ENCODE measurements at regions not wholly inside any gene's neighbourhood (a gene's known extent, or its start where the extent isn't known, plus 50 kb on each side); places are given as distances from the start of the nearest gene placed in this dataset.
"Not testable (repeated sequence)": the region's sequence is repeated elsewhere in the genome, so short reads cannot be mapped to it uniquely, and the experiment has no call there.

DNA sequence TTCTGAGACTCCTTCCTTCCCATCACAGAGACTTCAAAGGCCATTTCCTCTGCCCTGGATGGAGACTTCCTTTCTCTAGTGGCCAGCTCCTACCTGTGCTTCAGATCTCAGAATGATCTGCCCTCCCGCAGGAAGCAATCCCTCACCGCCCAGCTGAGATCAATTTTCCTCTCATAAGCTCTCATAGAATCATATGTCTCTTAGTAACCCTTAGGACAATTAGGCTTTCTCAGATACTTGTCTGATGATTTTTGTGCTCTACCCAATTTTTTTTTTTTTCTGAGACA, 212.6 kb upstream of the PRSS58 start:
- Histone ChIP-seq H3K9me3 (no peaks in the 10 kb centered on the region), H3K4me3 (no peak overlapping the region), H3K27ac (no peak overlapping the region), H3K36me3 (no peaks in the 10 kb centered on the region), H3K4me1 (peaks cover 0 to 4% (median 0%) of the 10 kb centered on the region in 4 donors), H3K27me3 (no peaks in the 10 kb centered on the region)
- ATAC-seq (ENCODE audit: low FRiP score in 2 of 2): no peak
- 71 to 80% methylated on average over 2 of the region's 2 CpGs for WGBS, 2 donors
- TF ChIP-seq EP300 (IDR thresholded peaks at IDR 0.05): no peak
- TF ChIP-seq, protein P1, sequence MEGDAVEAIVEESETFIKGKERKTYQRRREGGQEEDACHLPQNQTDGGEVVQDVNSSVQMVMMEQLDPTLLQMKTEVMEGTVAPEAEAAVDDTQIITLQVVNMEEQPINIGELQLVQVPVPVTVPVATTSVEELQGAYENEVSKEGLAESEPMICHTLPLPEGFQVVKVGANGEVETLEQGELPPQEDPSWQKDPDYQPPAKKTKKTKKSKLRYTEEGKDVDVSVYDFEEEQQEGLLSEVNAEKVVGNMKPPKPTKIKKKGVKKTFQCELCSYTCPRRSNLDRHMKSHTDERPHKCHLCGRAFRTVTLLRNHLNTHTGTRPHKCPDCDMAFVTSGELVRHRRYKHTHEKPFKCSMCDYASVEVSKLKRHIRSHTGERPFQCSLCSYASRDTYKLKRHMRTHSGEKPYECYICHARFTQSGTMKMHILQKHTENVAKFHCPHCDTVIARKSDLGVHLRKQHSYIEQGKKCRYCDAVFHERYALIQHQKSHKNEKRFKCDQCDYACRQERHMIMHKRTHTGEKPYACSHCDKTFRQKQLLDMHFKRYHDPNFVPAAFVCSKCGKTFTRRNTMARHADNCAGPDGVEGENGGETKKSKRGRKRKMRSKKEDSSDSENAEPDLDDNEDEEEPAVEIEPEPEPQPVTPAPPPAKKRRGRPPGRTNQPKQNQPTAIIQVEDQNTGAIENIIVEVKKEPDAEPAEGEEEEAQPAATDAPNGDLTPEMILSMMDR (IDR thresholded peaks at IDR 0.05): no peak
- no peak for TF ChIP-seq POLR2A (IDR thresholded peaks at IDR 0.05)
- TF ChIP-seq POLR2AphosphoS5 (IDR thresholded peaks at IDR 0.05): no peak
- no peak for DNase-seq

DNA sequence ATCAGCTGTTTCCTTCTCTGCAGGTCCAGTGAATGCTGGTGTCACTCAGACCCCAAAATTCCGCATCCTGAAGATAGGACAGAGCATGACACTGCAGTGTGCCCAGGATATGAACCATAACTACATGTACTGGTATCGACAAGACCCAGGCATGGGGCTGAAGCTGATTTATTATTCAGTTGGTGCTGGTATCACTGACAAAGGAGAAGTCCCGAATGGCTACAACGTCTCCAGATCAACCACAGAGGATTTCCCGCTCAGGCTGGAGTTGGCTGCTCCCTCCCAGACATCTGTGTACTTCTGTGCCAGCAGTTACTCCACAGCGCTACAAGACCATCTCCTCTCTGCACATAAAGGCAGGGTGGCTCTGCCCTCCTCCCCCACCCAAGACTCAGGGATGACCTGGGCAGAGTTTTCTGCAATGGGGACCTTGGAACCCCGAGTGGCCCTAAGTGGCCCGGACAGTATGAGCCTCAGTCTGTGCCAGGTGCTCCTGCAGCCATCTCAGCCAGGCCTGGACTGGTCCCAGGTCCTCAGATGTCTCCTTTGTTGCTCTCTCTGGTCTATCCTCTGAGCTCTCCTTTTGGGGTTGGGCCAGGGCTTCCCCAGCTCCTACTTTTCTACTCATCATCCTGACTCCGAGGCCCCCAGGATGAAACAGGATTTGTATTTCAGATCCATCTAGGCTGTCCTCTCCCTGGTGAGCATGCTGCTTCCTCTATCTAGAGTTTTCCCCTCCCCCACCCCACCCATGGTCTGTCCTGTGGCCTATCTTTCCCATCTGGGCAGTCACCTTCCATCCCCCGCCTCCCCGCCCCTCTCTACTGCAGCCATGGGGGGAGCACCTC, 212.1 kb upstream of the PRSS58 start:
- no peak for TF ChIP-seq POLR2A (IDR thresholded peaks at IDR 0.05)
- Histone ChIP-seq H3K4me1 (peaks cover 0 to 4% (median 0%) of the 10 kb centered on the region in 4 donors), H3K9me3 (no peaks in the 10 kb centered on the region), H3K36me3 (no peaks in the 10 kb centered on the region), H3K27me3 (no peaks in the 10 kb centered on the region), H3K27ac (no peak overlapping the region), H3K4me3 (no peak overlapping the region)
- DNase-seq (no peak), ATAC-seq (ENCODE audit: low FRiP score in 2 of 2) (peak in 1 of 2 donors; percentile 52)
- WGBS, 2 donors: 71 to 82% methylated on average over 6 to 11 of the region's 11 CpGs

DNA sequence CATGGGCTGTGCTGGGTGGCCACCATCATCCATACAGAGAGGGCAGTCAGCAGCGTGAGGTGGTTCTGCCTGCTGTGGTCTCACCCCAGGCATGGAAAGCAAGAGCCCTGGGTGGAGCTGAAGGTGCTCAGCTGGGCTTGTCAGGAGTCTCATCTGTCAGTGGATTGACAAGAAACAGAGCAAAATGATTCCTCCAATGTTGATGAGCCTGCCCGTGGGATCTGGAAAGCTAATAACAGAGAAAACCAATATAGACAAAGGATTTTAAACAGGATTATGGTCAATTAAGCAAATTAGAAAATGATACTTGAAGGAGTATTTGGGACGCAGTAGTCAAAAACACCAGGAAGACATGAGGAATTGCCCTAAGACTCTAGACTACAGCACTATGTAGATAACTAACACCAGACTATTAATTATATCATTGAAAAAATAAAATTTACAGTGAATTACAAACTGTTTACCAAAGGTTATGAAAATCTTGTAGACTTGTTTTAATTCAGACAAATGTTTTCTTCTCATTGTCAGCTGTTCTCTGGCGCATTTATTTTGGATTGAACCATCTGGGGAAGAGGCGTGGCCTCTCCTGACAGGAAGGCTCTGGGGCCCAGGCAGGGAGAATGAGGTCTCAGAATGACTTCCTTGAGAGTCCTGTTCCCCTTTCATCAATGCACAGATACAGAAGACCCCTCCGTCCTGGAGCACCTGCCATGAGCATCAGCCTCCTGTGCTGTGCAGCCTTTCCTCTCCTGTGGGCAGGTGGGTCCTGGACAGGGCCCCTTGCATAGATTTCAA, 211.2 kb upstream of the PRSS58 start:
- ATAC-seq (ENCODE audit: low FRiP score in 2 of 2): no peak
- H3K9me3 ChIP-seq: no peaks in the 10 kb centered on the region
- H3K27me3 ChIP-seq: no peaks in the 10 kb centered on the region
- TF ChIP-seq, protein P1 (IDR thresholded peaks at IDR 0.05): no peak
- TF ChIP-seq POLR2AphosphoS5 (IDR thresholded peaks at IDR 0.05): no peak
- TF ChIP-seq POLR2A (IDR thresholded peaks at IDR 0.05): no peak
- TF ChIP-seq EP300 (IDR thresholded peaks at IDR 0.05): no peak
- H3K36me3 ChIP-seq: no peaks in the 10 kb centered on the region
- no peak overlapping the region for H3K4me3 ChIP-seq
- no peak for DNase-seq
- no peak overlapping the region for H3K27ac ChIP-seq
- peaks cover 0 to 4% (median 0%) of the 10 kb centered on the region in 4 donors for H3K4me1 ChIP-seq
- 77 to 84% methylated on average over 5 to 6 of the region's 6 CpGs for WGBS, 2 donors

DNA sequence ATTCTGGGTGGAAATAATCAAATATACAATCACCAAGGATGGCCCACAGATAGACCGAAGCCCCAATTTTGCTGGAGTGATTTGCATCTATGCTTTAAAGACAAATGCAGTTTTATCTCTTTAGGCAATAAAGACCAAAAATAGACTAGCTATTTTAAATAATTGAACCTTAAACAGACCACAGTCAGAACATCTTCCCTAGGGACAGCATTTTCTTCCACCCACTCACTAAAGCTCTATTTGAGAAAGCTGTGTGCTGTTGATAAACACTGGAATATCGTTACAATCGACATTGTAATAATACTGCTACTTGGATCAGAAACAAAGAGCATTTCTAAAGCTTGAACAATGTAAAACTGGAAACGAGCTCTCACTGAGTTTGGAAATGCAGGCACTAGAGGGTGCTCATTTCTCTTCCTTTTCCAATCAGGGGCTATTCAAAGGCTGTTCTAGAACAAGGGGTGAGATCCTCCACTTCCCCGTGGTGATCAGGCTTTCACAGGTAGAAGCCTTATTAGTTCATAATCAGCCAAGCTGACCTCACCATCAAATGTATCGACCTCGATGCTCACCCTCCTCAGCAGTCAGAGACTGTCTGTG, 209.3 kb upstream of the PRSS58 start:
- H3K4me1 ChIP-seq: peaks cover 0 to 15% (median 4%) of the 10 kb centered on the region in 4 donors
- H3K27ac ChIP-seq; H3K4me3 ChIP-seq; ATAC-seq (ENCODE audit: low FRiP score in 2 of 2); H3K36me3 ChIP-seq; DNase-seq; H3K27me3 ChIP-seq; H3K9me3 ChIP-seq: not testable (repeated sequence)
- WGBS, 2 donors: 49 to 60% methylated on average over 3 to 7 of the region's 7 CpGs

DNA sequence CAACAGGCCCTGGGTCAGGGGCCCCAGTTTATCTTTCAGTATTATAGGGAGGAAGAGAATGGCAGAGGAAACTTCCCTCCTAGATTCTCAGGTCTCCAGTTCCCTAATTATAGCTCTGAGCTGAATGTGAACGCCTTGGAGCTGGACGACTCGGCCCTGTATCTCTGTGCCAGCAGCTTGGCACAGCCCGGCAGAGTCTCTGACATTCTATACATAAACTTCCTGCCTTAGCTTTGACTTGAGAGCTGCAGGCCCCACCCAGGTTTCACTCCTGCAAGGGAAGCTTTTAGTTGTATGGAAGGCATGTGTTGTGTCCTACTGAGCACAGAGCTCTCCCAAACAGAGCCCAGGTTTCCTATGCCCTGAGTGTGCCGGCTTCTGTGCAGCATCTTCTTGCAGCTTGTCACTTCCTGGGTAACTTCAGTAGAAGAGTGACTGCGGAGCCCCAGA, 205.6 kb upstream of the PRSS58 start:
- H3K27ac ChIP-seq: peak overlapping the region in 1 of 4 donors; percentile 16
- no peaks in the 10 kb centered on the region for H3K36me3 ChIP-seq
- no peak for TF ChIP-seq POLR2AphosphoS5 (IDR thresholded peaks at IDR 0.05)
- TF ChIP-seq EP300 (IDR thresholded peaks at IDR 0.05): no peak
- TF ChIP-seq POLR2A (IDR thresholded peaks at IDR 0.05): no peak
- TF ChIP-seq, protein P1 (IDR thresholded peaks at IDR 0.05): no peak
- peaks cover 0 to 13% (median 6%) of the 10 kb centered on the region in 4 donors for H3K4me1 ChIP-seq
- no peaks in the 10 kb centered on the region for H3K9me3 ChIP-seq
- DNase-seq (no peak), ATAC-seq (ENCODE audit: low FRiP score in 2 of 2) (no peak)
- no peaks in the 10 kb centered on the region for H3K27me3 ChIP-seq
- WGBS, 2 donors: 36 to 49% methylated on average over 6 of the region's 6 CpGs
- no peak overlapping the region for H3K4me3 ChIP-seq

Data from upper lobe of left lung (tissue), 6 donors.